Mucosa of rectum (tissue), 2 donors: ENCODE measurements at regions not wholly inside any gene's neighbourhood (a gene's known extent, or its start where the extent isn't known, plus 50 kb on each side); places are given as distances from the start of the nearest gene placed in this dataset.
"Not testable (repeated sequence)": the region's sequence is repeated elsewhere in the genome, so short reads cannot be mapped to it uniquely, and the experiment has no call there.

ENCODE experiments used
- H3K27ac ChIP-seq, 2 donors: one replicate each; pipeline ENCODE4 v1.7.0; 2013; ENCODE audit warnings: inconsistent platforms in 2 of 2, low read depth in 2 of 2, low read length in 2 of 2
- H3K27me3 ChIP-seq, 2 donors: one replicate each; pipeline ENCODE4 v1.7.0; 2013; ENCODE audit warnings: low read length in 2 of 2; ENCODE audit not compliant: control insufficient read depth in 2 of 2, insufficient read depth in 2 of 2
- H3K36me3 ChIP-seq, 2 donors: one replicate each; pipeline ENCODE4 v1.7.0; 2013; ENCODE audit warnings: low read length in 2 of 2; ENCODE audit not compliant: control insufficient read depth in 2 of 2, insufficient read depth in 2 of 2
- H3K4me1 ChIP-seq, 2 donors: one replicate each; pipeline ENCODE4 v1.7.0; 2013; ENCODE audit warnings: low read length in 2 of 2, mild to moderate bottlenecking in 1 of 2; ENCODE audit not compliant: control insufficient read depth in 2 of 2, insufficient read depth in 2 of 2
- H3K4me3 ChIP-seq, 2 donors: one replicate each; pipeline ENCODE4 v1.7.0; 2013; ENCODE audit warnings: low read length in 2 of 2
- H3K9ac ChIP-seq, 2 donors: one replicate each; pipeline ENCODE4 v1.7.0; 2013; ENCODE audit warnings: low read length in 2 of 2, low read depth in 1 of 2, mild to moderate bottlenecking in 1 of 2
- H3K9me3 ChIP-seq, 2 donors: one replicate each; pipeline ENCODE4 v1.7.0; 2013; ENCODE audit warnings: low read length in 2 of 2; ENCODE audit not compliant: control insufficient read depth in 2 of 2
- donor health status: healthy.
- donor health status: Normal muscosa, but diverticular disease.

DNA sequence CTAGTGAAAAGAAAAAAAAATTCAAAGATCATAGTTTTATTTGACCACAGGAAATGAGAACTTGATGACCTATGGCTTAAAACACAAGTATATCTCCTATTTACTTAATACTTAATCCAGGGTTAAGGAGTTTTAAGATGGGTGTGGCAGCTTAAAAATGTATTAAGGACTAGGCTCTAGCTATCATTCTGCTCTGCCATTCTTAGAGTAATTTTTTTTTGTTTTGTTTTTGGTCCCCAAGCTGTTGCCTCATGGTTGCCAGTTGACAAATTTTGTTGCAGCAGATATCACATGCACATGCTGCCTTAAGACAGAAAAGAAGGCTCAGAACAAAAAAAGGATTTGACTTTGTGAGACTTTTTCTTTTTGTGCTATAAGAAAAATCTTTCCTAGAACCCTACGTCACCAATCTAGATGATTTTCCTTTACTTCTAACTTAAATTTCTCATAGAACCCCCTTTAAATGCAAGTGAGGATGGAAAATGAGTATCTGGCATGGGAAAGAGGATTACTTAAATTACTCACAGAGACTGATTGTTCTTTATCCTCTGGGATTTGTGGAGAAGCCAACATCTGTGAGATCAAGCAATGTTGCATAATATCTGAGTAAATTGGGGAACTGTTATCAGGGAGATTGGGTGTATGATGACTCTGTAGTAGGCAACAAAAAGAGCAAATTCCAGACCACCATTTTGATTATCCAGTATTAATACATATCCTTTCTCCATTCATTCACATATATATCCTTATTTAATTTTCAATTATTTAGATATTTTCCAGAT lies 364.7 kb upstream of the CD180 start:
- H3K4me1 ChIP-seq, result no peaks in the 10 kb centered on the region
- H3K36me3 ChIP-seq, result no peaks in the 10 kb centered on the region
- H3K27ac ChIP-seq, result no peak overlapping the region
- H3K4me3 ChIP-seq, result no peak overlapping the region
- H3K9ac ChIP-seq, result no peak overlapping the region
- no peaks in the 10 kb centered on the region for H3K27me3 ChIP-seq
- no peaks in the 10 kb centered on the region for H3K9me3 ChIP-seq

DNA sequence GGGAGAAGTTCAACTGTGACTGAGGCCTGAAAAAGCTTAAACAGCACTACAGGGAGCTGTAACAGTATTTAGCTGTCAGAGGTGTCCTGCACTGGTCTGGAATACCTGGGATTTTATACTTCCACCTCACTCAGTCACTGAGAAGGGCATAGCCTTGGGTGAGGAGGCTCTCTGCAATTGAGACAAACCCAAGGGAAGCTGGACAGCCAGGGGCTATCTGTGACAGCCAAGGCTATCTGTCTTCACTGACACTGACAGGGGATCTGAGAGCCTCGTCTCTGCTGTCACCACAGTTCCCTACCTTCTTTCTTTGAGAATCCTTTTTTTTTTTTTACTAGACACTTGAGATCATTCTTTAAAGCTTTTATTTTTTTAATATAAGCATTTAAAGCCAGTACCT lies 356.2 kb upstream of the CD180 start:
- no peaks in the 10 kb centered on the region for H3K9me3 ChIP-seq
- no peaks in the 10 kb centered on the region for H3K36me3 ChIP-seq
- H3K27ac ChIP-seq, result no peak overlapping the region
- no peak overlapping the region for H3K4me3 ChIP-seq
- H3K27me3 ChIP-seq, result no peaks in the 10 kb centered on the region
- peaks cover 5 to 20% of the 10 kb centered on the region in 2 donors for H3K4me1 ChIP-seq
- no peak overlapping the region for H3K9ac ChIP-seq

DNA sequence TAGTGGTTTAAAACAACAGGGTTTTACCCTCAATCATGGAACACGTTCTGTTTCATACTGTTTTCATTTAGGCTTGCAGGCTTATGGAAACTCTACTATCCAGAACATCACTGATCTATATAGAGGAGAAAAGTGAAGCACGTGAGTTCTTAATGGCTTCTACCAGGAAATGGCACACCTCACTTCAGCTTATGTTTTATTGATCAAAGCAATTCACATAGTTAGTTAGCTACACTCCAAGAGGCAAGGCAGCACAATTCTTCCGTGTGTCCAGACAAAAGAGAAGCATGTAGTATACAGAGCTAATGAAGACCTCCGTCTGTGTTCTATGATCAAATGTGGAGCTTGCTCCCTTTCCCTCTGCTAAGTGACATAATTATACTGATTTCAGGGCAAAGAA lies 353.3 kb upstream of the CD180 start:
- Histone ChIP-seq H3K9me3 (no peaks in the 10 kb centered on the region), H3K9ac (no peak overlapping the region), H3K27ac (peak overlapping the region; percentile 38 to 76), H3K36me3 (no peaks in the 10 kb centered on the region), H3K4me3 (peak overlapping the region in 1 of 2 donors; percentile 17), H3K4me1 (peaks cover 5 to 24% of the 10 kb centered on the region in 2 donors), H3K27me3 (no peaks in the 10 kb centered on the region)

DNA sequence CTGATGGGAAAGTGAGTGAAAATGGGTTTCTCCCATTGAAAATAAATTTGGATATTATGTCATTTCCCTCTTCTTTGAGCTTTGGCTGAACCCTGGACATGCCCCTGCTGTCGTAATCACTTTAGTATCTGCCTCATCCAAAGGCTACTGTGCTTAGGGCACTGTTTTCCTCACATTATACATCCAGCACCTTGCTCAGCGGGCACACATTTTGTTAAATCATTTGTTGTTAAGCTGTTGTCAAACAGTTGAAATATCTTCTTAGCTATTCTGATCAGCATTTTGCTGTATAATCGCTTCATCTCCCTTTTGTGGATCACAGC lies 352.7 kb upstream of the CD180 start:
- no peak overlapping the region for H3K9ac ChIP-seq
- H3K27me3 ChIP-seq, result no peaks in the 10 kb centered on the region
- H3K4me3 ChIP-seq, result no peak overlapping the region
- H3K9me3 ChIP-seq, result no peaks in the 10 kb centered on the region
- peak overlapping the region in 1 of 2 donors; percentile 62 for H3K27ac ChIP-seq
- H3K36me3 ChIP-seq, result no peaks in the 10 kb centered on the region
- peaks cover 5 to 24% of the 10 kb centered on the region in 2 donors for H3K4me1 ChIP-seq

DNA sequence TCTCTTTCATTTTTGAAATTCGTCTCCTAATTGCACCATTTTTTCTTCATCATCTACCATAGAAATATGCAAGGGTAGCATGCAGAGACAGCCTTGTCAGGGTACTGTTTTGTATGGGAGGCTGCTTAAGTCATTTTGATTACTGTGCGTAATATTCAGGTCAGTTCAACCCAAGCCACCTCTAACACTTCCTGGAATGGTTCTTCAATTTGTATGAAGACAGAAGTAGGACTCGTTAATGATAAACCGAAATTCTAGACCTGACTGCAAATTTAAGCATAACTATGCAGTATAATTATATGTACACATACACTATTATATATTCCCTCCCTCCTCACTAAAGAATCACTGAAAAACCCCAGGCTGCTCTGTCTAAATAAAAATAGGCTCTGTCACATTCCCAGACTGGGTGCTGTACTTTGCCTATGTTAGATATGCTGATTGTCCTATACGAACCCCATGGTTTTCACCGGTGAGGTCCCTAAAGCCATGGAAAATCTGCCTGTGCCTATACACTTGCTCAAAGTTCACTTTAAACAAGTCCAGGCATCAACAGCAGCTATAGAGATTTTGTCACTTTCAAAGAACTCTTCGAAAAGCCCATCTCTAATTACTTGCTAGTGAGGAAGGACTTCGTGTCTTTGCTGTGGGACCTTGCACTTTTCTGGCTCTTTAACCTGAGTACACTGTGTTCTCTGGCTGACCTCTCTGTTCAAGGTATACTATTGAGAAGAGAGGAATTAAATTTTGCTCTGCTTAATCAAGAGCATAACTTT lies 352.1 kb upstream of the CD180 start:
- H3K9me3 ChIP-seq, result no peaks in the 10 kb centered on the region
- peaks cover 5 to 24% of the 10 kb centered on the region in 2 donors for H3K4me1 ChIP-seq
- H3K27ac ChIP-seq, result peak overlapping the region; percentile 57 to 62
- H3K9ac ChIP-seq, result no peak overlapping the region
- H3K27me3 ChIP-seq, result no peaks in the 10 kb centered on the region
- peak overlapping the region; percentile 37 to 65 for H3K4me3 ChIP-seq
- no peaks in the 10 kb centered on the region for H3K36me3 ChIP-seq

DNA sequence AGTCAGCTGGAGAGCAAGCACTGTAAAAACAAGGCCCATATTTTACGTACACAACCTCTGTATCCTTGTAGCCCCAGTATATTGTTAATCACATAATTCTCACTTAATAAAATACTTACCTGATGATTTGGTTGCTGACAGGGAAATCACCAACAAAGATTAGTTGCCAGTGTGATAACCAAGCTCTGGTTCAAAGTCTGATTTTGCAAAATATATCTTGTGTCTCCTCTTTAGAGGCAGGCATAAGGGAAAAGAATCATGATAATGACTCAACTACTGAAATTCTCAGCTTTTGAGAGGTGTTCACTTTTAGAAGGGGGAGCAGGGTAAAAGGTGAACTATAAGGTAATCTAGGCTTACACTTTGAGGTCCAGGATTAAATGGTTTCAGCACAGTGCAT lies 351.1 kb upstream of the CD180 start:
- Histone ChIP-seq H3K9me3 (no peaks in the 10 kb centered on the region), H3K27me3 (no peaks in the 10 kb centered on the region), H3K4me1 (peaks cover 5 to 24% of the 10 kb centered on the region in 2 donors), H3K4me3 (no peak overlapping the region), H3K9ac (no peak overlapping the region), H3K27ac (no peak overlapping the region), H3K36me3 (no peaks in the 10 kb centered on the region)

DNA sequence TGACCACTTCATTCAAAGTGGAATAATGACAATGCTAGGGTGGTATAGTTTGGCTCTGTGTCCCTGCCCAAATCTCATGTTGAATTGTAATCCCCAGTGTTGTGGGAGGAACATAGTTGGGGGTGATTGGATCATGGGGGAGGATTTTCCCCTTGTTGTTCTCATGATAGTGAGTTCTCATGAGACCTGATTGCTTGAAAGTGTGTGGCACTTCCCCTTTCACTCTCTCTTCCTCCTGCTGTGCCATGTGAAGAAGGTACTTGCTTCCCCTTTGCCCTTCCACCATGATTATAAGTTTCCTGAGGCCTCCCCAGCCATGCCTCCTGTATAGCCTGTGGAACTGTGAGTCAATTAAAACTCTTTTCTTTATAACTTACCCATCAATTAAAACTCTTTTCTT lies 348.3 kb upstream of the CD180 start:
- H3K9me3 ChIP-seq, H3K27ac ChIP-seq, H3K27me3 ChIP-seq, H3K36me3 ChIP-seq, H3K4me3 ChIP-seq, H3K9ac ChIP-seq: not testable (repeated sequence)
- peaks cover 5 to 16% of the 10 kb centered on the region in 2 donors for H3K4me1 ChIP-seq

DNA sequence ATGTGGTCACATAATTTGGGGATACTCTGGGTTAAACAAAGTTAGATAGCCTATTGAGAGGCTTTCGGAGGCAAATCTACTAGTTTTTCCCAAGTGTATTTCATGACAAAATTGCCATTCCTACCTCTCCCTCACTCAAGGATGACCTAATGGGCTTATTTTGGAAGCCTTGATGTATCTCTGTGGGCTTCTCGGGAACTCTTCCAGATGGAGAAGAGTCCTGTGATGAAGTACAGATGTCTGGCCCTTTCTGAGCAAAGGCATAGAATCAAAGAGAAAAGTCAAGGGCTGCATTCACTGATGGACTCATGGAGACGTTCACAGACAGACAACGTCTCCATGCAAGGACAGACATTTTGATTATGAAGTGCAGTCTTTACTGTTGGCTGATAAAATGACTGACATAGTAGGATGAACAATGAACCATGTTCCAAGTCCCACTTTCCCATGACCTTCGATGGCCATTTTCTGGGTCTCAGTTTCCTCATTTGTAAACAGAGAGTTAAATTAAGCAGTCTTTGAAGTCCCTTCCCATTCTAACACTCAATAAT lies 347.2 kb upstream of the CD180 start:
- Histone ChIP-seq H3K27ac (no peak overlapping the region), H3K9ac (no peak overlapping the region), H3K27me3 (no peaks in the 10 kb centered on the region), H3K9me3 (no peaks in the 10 kb centered on the region), H3K4me1 (peaks cover 0 to 7% of the 10 kb centered on the region in 2 donors), H3K36me3 (no peaks in the 10 kb centered on the region), H3K4me3 (no peak overlapping the region)

DNA sequence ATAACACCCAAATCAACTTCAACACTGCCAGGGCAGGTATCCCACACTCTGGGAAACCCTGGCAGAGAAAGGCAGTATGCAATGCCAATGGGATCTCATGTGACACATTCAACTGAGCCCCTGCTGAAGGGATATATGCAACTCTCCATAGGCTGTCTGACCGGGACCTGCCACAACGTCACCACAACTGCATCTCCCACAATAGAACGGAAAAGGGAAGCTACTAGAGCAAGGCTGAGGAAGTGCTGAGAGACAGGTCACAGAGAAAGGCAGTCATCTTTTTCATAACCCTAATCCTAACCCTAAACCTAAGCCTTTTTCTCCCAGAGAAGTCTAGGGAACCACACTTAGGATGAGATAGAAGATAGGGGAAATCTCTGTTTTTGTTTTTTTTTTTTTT lies 345.9 kb upstream of the CD180 start:
- no peaks in the 10 kb centered on the region for H3K27me3 ChIP-seq
- H3K9ac ChIP-seq, result no peak overlapping the region
- H3K36me3 ChIP-seq, result no peaks in the 10 kb centered on the region
- no peak overlapping the region for H3K4me3 ChIP-seq
- H3K4me1 ChIP-seq, result peaks cover under 1 to 2% of the 10 kb centered on the region in 2 donors
- H3K9me3 ChIP-seq, result no peaks in the 10 kb centered on the region
- H3K27ac ChIP-seq, result no peak overlapping the region

DNA sequence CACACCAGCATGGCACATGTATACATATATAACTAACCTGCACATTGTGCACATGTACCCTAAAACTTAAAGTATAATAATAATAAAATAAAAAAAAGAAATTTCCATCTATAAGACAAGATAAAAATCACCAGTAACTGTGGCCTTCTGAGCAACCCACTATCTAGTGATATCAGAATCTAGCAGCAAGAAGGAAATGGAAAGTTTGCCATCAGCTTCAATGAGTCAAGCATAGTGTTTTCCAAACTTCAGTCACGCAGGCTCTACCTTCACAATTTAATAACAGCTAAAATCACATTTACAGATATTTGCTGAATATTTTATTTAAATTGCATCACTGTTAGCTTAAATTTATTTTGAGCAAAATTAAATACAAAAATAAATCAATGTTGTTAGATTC lies 345.3 kb upstream of the CD180 start:
- no peak overlapping the region for H3K9ac ChIP-seq
- no peak overlapping the region for H3K4me3 ChIP-seq
- no peaks in the 10 kb centered on the region for H3K9me3 ChIP-seq
- H3K4me1 ChIP-seq, result peaks cover 0 to 2% of the 10 kb centered on the region in 2 donors
- H3K36me3 ChIP-seq, result no peaks in the 10 kb centered on the region
- no peak overlapping the region for H3K27ac ChIP-seq
- no peaks in the 10 kb centered on the region for H3K27me3 ChIP-seq
